HL-60 (cell line): ENCODE measurements at regions not wholly inside any gene's neighbourhood (a gene's known extent, or its start where the extent isn't known, plus 50 kb on each side); places are given as distances from the start of the nearest gene placed in this dataset.
"Not testable (repeated sequence)": the region's sequence is repeated elsewhere in the genome, so short reads cannot be mapped to it uniquely, and the experiment has no call there.

Experiments used
- DNase-seq, 2 experiments: peaks; one replicate each; pipeline ENCODE4 v3.0.0-alpha.2; 2010 to 2020; ENCODE audit warnings: low read depth in 1 of 2, low spot score in 1 of 2
- H3K27ac ChIP-seq: fragments of 250-450 bp; sonication (Bioruptor Pico); replicated peaks from 2 replicates; pipeline ENCODE4 v1.5.1; 2020; ENCODE audit warnings: mild to moderate bottlenecking, moderate library complexity
- H3K27me3 ChIP-seq: fragments of 250-450 bp; sonication (Bioruptor Pico); 2 replicates; pipeline ENCODE4 v1.5.1; 2021; ENCODE audit warnings: mild to moderate bottlenecking, moderate library complexity; ENCODE audit not compliant: insufficient read depth, poor library complexity, severe bottlenecking
- H3K4me3 ChIP-seq: replicated peaks from 2 replicates; pipeline ENCODE4 v1.5.1; 2011; ENCODE audit warnings: mild to moderate bottlenecking, control low read depth, low read length; ENCODE audit not compliant: insufficient read depth
- GABPA ChIP-seq: IDR thresholded peaks from 2 replicates; pipeline ENCODE4 v1.6.1; 2012; ENCODE audit warnings: low read depth
- POLR2AphosphoS5 ChIP-seq: IDR thresholded peaks from 2 replicates; pipeline ENCODE4 v1.6.1; 2012; ENCODE audit warnings: low read depth
- SPI1 ChIP-seq: IDR thresholded peaks from 2 replicates; pipeline ENCODE4 v1.6.1; 2012; ENCODE audit warnings: low read depth, mild to moderate bottlenecking, borderline replicate concordance
- TF ChIP-seq, protein P1 (sequence below): IDR thresholded peaks from 2 replicates; pipeline ENCODE4 v1.6.1; 2012; ENCODE audit warnings: low read depth; ENCODE audit not compliant: insufficient replicate concordance
- TF ChIP-seq, protein P2 (sequence below): IDR thresholded peaks from one replicate; pipeline ENCODE4 v1.5.1; 2011; ENCODE audit warnings: low read length, control low read depth, inconsistent platforms; ENCODE audit not compliant: insufficient read depth

GRCh38 chr5:1955586-1955985 is 72.9 kb upstream of the IRX4 start:
- H3K4me3 ChIP-seq = no peak overlapping the region
- no peak overlapping the region for H3K27ac ChIP-seq
- H3K27me3 ChIP-seq = no peaks in the 10 kb centered on the region
- DNase-seq = no peak
- TF ChIP-seq, protein P1, sequence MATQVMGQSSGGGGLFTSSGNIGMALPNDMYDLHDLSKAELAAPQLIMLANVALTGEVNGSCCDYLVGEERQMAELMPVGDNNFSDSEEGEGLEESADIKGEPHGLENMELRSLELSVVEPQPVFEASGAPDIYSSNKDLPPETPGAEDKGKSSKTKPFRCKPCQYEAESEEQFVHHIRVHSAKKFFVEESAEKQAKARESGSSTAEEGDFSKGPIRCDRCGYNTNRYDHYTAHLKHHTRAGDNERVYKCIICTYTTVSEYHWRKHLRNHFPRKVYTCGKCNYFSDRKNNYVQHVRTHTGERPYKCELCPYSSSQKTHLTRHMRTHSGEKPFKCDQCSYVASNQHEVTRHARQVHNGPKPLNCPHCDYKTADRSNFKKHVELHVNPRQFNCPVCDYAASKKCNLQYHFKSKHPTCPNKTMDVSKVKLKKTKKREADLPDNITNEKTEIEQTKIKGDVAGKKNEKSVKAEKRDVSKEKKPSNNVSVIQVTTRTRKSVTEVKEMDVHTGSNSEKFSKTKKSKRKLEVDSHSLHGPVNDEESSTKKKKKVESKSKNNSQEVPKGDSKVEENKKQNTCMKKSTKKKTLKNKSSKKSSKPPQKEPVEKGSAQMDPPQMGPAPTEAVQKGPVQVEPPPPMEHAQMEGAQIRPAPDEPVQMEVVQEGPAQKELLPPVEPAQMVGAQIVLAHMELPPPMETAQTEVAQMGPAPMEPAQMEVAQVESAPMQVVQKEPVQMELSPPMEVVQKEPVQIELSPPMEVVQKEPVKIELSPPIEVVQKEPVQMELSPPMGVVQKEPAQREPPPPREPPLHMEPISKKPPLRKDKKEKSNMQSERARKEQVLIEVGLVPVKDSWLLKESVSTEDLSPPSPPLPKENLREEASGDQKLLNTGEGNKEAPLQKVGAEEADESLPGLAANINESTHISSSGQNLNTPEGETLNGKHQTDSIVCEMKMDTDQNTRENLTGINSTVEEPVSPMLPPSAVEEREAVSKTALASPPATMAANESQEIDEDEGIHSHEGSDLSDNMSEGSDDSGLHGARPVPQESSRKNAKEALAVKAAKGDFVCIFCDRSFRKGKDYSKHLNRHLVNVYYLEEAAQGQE = no peak
- no peak for TF ChIP-seq SPI1
- TF ChIP-seq GABPA = no peak
- TF ChIP-seq, protein P2, sequence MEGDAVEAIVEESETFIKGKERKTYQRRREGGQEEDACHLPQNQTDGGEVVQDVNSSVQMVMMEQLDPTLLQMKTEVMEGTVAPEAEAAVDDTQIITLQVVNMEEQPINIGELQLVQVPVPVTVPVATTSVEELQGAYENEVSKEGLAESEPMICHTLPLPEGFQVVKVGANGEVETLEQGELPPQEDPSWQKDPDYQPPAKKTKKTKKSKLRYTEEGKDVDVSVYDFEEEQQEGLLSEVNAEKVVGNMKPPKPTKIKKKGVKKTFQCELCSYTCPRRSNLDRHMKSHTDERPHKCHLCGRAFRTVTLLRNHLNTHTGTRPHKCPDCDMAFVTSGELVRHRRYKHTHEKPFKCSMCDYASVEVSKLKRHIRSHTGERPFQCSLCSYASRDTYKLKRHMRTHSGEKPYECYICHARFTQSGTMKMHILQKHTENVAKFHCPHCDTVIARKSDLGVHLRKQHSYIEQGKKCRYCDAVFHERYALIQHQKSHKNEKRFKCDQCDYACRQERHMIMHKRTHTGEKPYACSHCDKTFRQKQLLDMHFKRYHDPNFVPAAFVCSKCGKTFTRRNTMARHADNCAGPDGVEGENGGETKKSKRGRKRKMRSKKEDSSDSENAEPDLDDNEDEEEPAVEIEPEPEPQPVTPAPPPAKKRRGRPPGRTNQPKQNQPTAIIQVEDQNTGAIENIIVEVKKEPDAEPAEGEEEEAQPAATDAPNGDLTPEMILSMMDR = no peak
- no peak for TF ChIP-seq POLR2AphosphoS5

GRCh38 chr5:1953710-1954109 is 71.0 kb upstream of the IRX4 start:
- DNase-seq, H3K4me3 ChIP-seq, H3K27ac ChIP-seq, H3K27me3 ChIP-seq: not testable (repeated sequence)

DNA sequence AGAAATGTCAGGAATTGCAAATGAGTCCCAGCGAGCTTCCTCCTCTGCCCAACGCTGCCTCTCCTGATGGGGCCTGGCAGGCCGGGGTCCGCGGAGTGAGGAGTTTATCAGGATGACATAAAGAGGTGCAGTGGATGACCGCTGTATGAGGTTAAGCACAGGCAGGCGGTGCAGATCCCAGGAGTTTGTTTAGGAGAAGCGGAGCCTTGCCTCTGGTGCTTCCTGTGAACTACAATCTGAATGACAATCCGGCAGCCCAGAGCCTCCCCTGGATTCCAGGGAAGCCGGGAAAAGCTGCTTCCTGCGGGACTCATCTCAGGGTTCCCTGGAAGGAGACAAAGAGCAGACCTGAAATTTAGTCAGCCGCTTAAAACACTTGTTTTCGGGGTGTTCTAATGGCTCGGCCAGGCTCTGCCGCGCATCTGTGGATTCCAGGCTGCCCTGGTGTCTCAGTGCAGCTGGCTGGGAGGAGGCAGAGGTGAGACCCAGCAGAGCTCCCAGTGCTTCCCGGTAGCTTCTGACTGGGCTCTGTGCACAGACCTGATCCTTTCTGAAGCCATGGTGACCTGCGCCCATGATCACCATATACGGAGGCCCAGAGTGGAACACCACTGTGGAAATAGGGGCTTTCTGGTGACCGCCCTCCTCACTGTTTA is 69.8 kb upstream of the IRX4 start:
- no peak for DNase-seq
- no peak overlapping the region for H3K4me3 ChIP-seq
- H3K27me3 ChIP-seq = no peaks in the 10 kb centered on the region
- no peak overlapping the region for H3K27ac ChIP-seq
- TF ChIP-seq, protein P1 = no peak
- no peak for TF ChIP-seq SPI1
- TF ChIP-seq POLR2AphosphoS5 = no peak
- TF ChIP-seq, protein P2 = no peak
- no peak for TF ChIP-seq GABPA

DNA sequence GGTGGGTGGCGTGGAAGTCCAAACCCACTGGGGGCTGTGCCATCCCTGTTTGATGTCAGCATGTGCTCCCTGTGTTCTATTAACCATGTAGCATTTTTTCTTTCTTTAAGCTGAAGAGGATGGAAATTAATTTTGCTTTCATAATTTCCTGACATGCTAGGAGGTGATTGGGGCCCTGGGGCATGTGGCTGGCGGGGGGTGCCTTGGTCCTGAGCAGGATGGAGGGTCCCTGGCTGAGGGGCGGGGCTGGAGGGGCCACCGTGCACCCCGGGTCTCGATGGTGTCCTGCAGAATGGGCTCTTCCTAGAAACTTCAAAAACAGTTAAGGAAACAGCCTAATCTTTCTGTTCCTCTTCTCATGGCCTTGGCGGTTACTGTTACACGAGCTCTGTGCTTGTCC is 69.3 kb upstream of the IRX4 start:
- H3K27ac ChIP-seq = no peak overlapping the region
- no peak for DNase-seq
- TF ChIP-seq SPI1 (no peak), GABPA (no peak), POLR2AphosphoS5 (no peak)
- TF ChIP-seq, protein P1 = no peak
- TF ChIP-seq, protein P2 = no peak
- H3K4me3 ChIP-seq = no peak overlapping the region
- no peaks in the 10 kb centered on the region for H3K27me3 ChIP-seq
